Activated naive CD8-positive, alpha-beta T cell treated with anti-CD3 and anti-CD28 coated beads, Interleukin-2, amount 50 U/mL, for 24 hours (primary cell): ENCODE measurements at regions not wholly inside any gene's neighbourhood (a gene's known extent, or its start where the extent isn't known, plus 50 kb on each side); places are given as distances from the start of the nearest gene placed in this dataset.
"Not testable (repeated sequence)": the region's sequence is repeated elsewhere in the genome, so short reads cannot be mapped to it uniquely, and the experiment has no call there.

ENCODE experiments used
- ATAC-seq: fragments of 150-1000 bp; cut with Tn5 transposase; one replicate; pipeline ENCODE4 v1.10.0; 2021
- DNase-seq: peaks from one replicate; pipeline ENCODE4 v3.0.0; 2021
- H3K27ac Mint-ChIP-seq: one replicate; pipeline ENCODE4 v1.8.0; 2021; ENCODE audit warnings: mild to moderate bottlenecking, mixed read lengths
- H3K27me3 Mint-ChIP-seq: one replicate; pipeline ENCODE4 v1.8.0; 2021; ENCODE audit warnings: mixed read lengths
- H3K36me3 Mint-ChIP-seq: one replicate; pipeline ENCODE4 v1.8.0; 2021; ENCODE audit warnings: low read depth, mixed read lengths
- H3K4me1 Mint-ChIP-seq: one replicate; pipeline ENCODE4 v1.8.0; 2021; ENCODE audit warnings: mixed read lengths
- H3K4me3 Mint-ChIP-seq: one replicate; pipeline ENCODE4 v1.8.0; 2021; ENCODE audit warnings: mild to moderate bottlenecking, moderate library complexity, mixed read lengths
- H3K9me3 Mint-ChIP-seq: one replicate; pipeline ENCODE4 v1.8.0; 2021; ENCODE audit warnings: mixed read lengths

DNA sequence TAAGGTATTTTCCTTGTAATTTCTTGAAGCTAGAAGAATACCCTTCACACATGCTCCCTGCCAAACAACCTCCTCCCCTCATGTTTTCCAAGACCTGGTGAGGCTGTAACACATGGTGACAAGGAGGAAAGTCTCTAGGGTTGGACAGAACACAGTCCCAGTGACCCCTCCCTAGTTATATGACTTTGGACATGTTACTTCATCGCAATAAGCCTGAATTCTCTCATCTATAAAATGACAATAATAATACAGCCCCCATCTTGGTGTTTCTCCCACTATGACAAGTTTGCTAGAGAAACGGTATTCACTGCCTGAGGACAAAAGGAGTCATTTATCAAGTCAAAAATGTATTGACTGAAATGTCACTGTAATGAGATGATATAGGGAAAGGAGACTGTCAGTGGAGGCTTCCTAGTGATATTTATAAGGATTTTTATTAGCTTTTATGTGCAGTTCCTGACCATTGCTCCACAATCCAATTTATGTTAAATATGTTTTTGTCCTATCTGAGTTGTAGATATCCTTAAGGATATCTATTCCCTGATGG lies 464.4 kb downstream of the SUCLG1 start:
- Mint-ChIP-seq H3K27ac (no peak overlapping the region), H3K4me3 (no peak overlapping the region), H3K36me3 (no peaks in the 10 kb centered on the region), H3K9me3 (peaks cover 7% of the 10 kb centered on the region), H3K27me3 (peaks cover 6% of the 10 kb centered on the region), H3K4me1 (no peaks in the 10 kb centered on the region)
- DNase-seq (no peak), ATAC-seq (no peak)

DNA sequence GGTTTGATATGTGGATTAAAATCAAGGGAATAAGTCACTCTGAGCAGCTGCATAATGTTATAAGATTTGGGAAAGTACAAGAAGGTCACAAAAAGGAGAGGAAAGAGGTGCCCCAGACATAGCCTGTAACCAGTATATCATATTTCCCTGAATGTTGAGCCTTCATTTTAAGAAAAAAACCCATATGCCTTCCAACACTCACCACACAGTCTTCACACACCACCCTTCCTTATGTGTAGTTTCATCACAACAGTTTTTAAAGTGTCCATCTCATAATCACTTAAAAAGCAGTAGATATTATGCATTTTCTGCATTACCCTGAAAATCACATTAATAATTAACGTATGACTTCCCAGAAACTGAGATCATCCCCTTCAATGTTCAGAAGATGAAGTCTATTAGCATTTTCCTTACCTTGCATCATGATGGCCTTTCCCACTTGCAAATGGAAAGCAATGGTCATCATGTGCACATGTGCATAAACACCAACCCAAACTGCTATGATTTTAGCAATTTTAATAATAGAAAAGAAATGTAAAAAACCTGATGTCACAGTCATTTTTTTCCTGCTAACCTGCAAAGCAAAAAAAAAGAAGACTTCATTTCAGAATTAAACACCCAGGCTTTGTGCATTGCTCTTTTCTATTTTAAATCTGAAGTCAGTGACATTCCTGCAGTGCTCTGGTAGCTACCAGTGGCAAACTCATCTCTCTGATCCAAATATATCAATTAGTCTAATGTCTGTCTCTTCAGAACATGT lies 465.0 kb downstream of the SUCLG1 start:
- no peak for DNase-seq
- no peak overlapping the region for H3K27ac Mint-ChIP-seq
- no peaks in the 10 kb centered on the region for H3K36me3 Mint-ChIP-seq
- H3K4me3 Mint-ChIP-seq = no peak overlapping the region
- no peak for ATAC-seq
- H3K27me3 Mint-ChIP-seq = peaks cover 6% of the 10 kb centered on the region
- no peaks in the 10 kb centered on the region for H3K4me1 Mint-ChIP-seq
- H3K9me3 Mint-ChIP-seq = peaks cover 9% of the 10 kb centered on the region

DNA sequence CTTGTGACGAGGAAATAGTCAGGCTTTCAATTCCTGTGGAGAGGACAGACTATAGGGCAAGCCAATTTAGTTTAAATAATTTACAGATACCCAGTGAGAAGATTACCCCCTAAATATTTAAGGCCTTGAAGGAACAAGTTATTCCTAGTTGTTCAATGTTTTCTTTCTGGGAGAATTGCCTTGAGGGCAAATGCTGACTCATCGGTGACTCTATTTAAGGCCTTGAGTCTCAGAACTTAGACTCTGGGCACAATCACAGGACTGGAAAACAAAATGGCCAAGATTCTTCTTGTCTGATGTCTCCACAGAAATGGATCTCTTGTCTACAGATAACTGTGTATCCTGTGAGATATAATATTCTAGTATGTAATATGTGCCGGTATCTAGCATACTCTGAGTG lies 467.1 kb downstream of the SUCLG1 start:
- Mint-ChIP-seq H3K27me3 (peaks cover 3% of the 10 kb centered on the region), H3K4me3 (no peak overlapping the region), H3K36me3 (no peaks in the 10 kb centered on the region), H3K27ac (no peak overlapping the region), H3K9me3 (peaks cover 9% of the 10 kb centered on the region), H3K4me1 (no peaks in the 10 kb centered on the region)
- ATAC-seq (no peak), DNase-seq (no peak)

- no peaks in the 10 kb centered on the region for H3K4me1 Mint-ChIP-seq
- H3K27me3 Mint-ChIP-seq = peaks cover 3% of the 10 kb centered on the region
These were observed 468.4 kb downstream of the SUCLG1 start for GRCh38 chr2:83990636-83991035.

GRCh38 chr2:83976628-83977027 lies 482.5 kb downstream of the SUCLG1 start:
- not testable (repeated sequence) for DNase-seq, H3K27me3 Mint-ChIP-seq, H3K4me1 Mint-ChIP-seq, H3K9me3 Mint-ChIP-seq, H3K27ac Mint-ChIP-seq, H3K36me3 Mint-ChIP-seq, H3K4me3 Mint-ChIP-seq, ATAC-seq

More at GRCh38 chr2:83990636-83991035, 468.4 kb downstream of the SUCLG1 start:
- H3K36me3 Mint-ChIP-seq = no peaks in the 10 kb centered on the region
- ATAC-seq (no peak), DNase-seq (no peak)
- peaks cover 13% of the 10 kb centered on the region for H3K9me3 Mint-ChIP-seq
- H3K4me3 Mint-ChIP-seq = no peak overlapping the region
- no peak overlapping the region for H3K27ac Mint-ChIP-seq

- ATAC-seq (no peak), DNase-seq (no peak)
- no peaks in the 10 kb centered on the region for H3K36me3 Mint-ChIP-seq
- H3K9me3 Mint-ChIP-seq = peaks cover 14% of the 10 kb centered on the region
- H3K27ac Mint-ChIP-seq = no peak overlapping the region
- H3K27me3 Mint-ChIP-seq = peaks cover 12% of the 10 kb centered on the region
- H3K4me3 Mint-ChIP-seq = no peak overlapping the region
- no peaks in the 10 kb centered on the region for H3K4me1 Mint-ChIP-seq
These were observed 487.0 kb downstream of the SUCLG1 start for GRCh38 chr2:83972128-83972527.

- ATAC-seq = no peak
- no peaks in the 10 kb centered on the region for H3K36me3 Mint-ChIP-seq
- H3K4me3 Mint-ChIP-seq = no peak overlapping the region
- no peak for DNase-seq
- peaks cover 17% of the 10 kb centered on the region for H3K9me3 Mint-ChIP-seq
- no peaks in the 10 kb centered on the region for H3K4me1 Mint-ChIP-seq
- H3K27ac Mint-ChIP-seq = no peak overlapping the region
- H3K27me3 Mint-ChIP-seq = peaks cover 12% of the 10 kb centered on the region
These were observed 487.5 kb downstream of the SUCLG1 start for GRCh38 chr2:83971547-83971946.

DNA sequence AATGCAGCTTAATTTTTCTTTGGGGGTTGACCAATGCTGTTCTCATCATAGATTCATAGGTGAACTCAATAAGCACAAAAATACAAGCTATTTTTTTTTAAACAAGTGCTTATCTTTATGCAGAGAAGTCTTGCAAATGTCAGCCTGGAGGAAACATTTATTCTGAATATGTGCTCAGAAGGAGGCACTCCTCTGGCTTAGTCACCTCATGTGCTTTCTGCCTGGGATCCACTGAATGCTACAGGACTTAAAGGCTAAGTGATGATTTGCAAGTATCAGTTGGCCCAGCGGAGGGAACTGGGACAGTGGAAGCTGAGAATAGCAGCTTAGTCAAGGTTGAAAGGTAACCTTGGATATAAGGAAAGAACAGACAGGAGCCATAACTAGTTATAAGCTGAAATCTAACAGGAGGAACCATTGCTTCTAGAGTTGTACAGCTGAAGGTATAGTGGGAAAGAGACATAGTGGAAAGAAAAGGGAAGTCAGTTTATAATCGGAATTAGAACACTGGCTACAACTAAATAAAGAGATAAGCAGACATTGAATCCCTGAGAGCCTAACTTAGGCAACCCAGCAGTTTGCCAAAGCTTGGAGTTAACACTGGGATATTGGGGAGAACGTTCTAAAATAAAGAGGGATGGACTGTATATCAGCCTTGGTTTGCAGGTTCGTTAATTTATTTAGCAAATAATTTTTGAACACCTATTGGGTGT lies 488.7 kb downstream of the SUCLG1 start:
- no peak overlapping the region for H3K27ac Mint-ChIP-seq
- peaks cover 12% of the 10 kb centered on the region for H3K9me3 Mint-ChIP-seq
- no peaks in the 10 kb centered on the region for H3K36me3 Mint-ChIP-seq
- H3K4me1 Mint-ChIP-seq = no peaks in the 10 kb centered on the region
- H3K27me3 Mint-ChIP-seq = peaks cover 12% of the 10 kb centered on the region
- ATAC-seq = no peak
- H3K4me3 Mint-ChIP-seq = no peak overlapping the region
- DNase-seq = no peak

DNA sequence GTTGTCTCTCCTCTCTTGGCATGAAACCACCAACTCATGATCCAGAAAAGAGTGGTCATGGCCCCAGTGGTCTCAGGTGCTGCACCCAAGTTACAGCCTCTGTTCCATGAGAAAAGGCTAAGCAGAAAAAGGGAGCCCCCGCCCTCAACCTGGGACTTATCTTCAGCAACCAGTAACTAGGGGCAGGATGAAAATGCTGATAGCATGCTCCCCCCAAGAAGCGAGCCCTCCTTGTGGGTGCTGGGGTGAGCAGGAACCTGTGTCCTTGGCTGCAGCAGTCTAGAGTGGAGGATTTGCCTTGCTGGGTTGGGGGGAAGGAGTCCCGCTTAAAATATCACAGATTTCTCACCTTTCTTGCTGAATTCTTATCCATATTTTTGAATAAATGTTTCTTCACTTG lies 490.0 kb downstream of the SUCLG1 start:
- H3K27me3 Mint-ChIP-seq = peaks cover 12% of the 10 kb centered on the region
- H3K9me3 Mint-ChIP-seq = peaks cover 12% of the 10 kb centered on the region
- no peak overlapping the region for H3K4me3 Mint-ChIP-seq
- no peak for ATAC-seq
- H3K36me3 Mint-ChIP-seq = no peaks in the 10 kb centered on the region
- no peak for DNase-seq
- H3K27ac Mint-ChIP-seq = no peak overlapping the region
- no peaks in the 10 kb centered on the region for H3K4me1 Mint-ChIP-seq

DNA sequence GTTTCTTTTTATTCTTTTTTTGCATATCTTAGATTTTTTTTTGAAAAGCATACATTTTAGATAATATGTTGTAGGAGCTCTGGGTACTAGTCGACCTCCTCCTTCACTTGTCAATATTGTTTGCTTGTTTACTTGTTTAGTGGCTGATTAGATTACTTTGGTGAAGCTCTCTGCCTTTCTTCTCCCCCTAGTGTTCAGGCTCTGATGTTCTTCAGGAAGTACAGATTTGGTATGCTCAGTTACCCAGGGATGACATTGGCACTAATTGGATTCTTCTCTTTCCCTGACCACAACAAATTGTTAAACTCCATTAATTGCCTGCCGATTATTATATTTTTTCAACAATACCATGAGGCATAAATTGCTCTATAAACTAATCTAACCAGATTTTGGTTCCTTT lies 491.2 kb downstream of the SUCLG1 start:
- no peak for DNase-seq
- no peak for ATAC-seq
- H3K27ac Mint-ChIP-seq = no peak overlapping the region
- H3K9me3 Mint-ChIP-seq = peaks cover 12% of the 10 kb centered on the region
- H3K4me3 Mint-ChIP-seq = no peak overlapping the region
- no peaks in the 10 kb centered on the region for H3K4me1 Mint-ChIP-seq
- H3K36me3 Mint-ChIP-seq = no peaks in the 10 kb centered on the region
- H3K27me3 Mint-ChIP-seq = peaks cover 12% of the 10 kb centered on the region

GRCh38 chr2:83966946-83967345 lies 492.1 kb downstream of the SUCLG1 start:
- not testable (repeated sequence) for ATAC-seq, DNase-seq, H3K36me3 Mint-ChIP-seq, H3K4me1 Mint-ChIP-seq, H3K27ac Mint-ChIP-seq, H3K4me3 Mint-ChIP-seq
- Mint-ChIP-seq H3K9me3 (peaks cover 12% of the 10 kb centered on the region), H3K27me3 (peaks cover 12% of the 10 kb centered on the region)

DNA sequence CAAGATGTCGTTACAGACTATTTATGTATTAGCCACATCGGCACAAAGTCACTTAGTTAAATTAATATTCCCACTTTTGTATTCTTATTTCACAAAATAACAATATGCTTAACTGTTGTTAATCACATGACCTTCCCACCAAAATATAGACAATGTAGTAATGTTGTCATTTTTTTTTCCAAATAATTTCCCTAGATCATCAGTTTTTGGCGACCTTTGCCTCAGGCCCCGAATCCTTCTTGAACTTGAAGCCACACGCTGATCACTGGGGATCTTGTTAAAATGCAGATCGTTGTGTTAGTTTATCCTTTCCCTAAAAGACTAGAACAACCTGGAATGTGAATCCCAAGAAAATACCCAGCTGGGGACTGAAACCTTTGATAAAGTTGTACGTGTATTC lies 497.6 kb downstream of the SUCLG1 start:
- H3K4me1 Mint-ChIP-seq = no peaks in the 10 kb centered on the region
- no peaks in the 10 kb centered on the region for H3K27me3 Mint-ChIP-seq
- ATAC-seq = no peak
- H3K27ac Mint-ChIP-seq = no peak overlapping the region
- DNase-seq = no peak
- H3K9me3 Mint-ChIP-seq = no peaks in the 10 kb centered on the region
- no peaks in the 10 kb centered on the region for H3K36me3 Mint-ChIP-seq
- H3K4me3 Mint-ChIP-seq = no peak overlapping the region

DNA sequence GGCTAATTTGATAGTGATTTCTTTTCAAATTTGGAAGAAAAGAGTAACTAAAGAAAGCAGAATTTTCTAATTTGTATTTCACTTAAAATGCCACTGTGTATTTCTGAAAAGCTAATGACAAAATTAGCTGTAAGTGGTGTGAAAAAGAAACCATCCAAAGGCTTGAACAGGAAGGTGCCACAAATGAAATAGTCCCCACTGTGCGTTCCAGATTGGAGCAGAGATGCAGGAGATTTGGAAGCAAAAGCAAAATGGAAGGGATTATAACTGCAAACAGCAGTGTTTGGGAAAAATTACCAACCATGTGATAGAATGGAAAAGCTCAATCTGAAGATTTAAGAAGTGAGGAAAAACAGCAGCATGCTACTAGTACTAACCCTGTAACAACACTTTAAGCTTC lies 498.7 kb downstream of the SUCLG1 start:
- Mint-ChIP-seq H3K9me3 (no peaks in the 10 kb centered on the region), H3K4me3 (no peak overlapping the region), H3K4me1 (no peaks in the 10 kb centered on the region), H3K36me3 (no peaks in the 10 kb centered on the region), H3K27me3 (no peaks in the 10 kb centered on the region), H3K27ac (no peak overlapping the region)
- no peak for DNase-seq
- ATAC-seq = no peak

DNA sequence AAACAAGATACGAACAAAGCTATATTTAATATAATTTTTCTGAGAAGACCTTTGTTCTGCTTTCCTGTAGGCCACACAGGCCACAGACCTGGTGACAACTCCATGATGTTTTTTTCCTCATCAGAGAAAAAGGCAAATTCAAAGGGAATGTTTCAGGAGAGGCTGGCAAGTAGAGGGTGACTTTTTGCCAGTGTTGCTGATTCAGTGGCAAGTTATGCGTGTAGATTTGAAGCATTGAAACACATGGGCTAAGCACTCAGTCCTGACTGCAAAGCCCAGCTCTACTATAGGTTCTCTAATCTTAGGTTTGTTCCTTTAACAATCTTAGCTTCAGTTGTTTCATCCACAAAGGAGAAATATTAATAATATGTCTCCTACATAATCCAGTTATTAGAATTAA lies 499.8 kb downstream of the SUCLG1 start:
- Mint-ChIP-seq H3K9me3 (no peaks in the 10 kb centered on the region), H3K4me1 (no peaks in the 10 kb centered on the region), H3K36me3 (no peaks in the 10 kb centered on the region), H3K27ac (no peak overlapping the region), H3K4me3 (no peak overlapping the region), H3K27me3 (no peaks in the 10 kb centered on the region)
- ATAC-seq (no peak), DNase-seq (no peak)

GRCh38 chr2:83956991-83957390 lies 502.1 kb downstream of the SUCLG1 start:
- H3K36me3 Mint-ChIP-seq = no peaks in the 10 kb centered on the region
- no peaks in the 10 kb centered on the region for H3K9me3 Mint-ChIP-seq
- H3K27me3 Mint-ChIP-seq = peaks cover 1% of the 10 kb centered on the region
- H3K27ac Mint-ChIP-seq = no peak overlapping the region
- no peak overlapping the region for H3K4me3 Mint-ChIP-seq
- no peaks in the 10 kb centered on the region for H3K4me1 Mint-ChIP-seq
- no peak for ATAC-seq
- no peak for DNase-seq
